ENCODE measurements at regions not wholly inside any gene's neighbourhood (a gene's known extent, or its start where the extent isn't known, plus 50 kb on each side); places are given as distances from the start of the nearest gene placed in this dataset.

- Histone ChIP-seq H3K4me2 (ENCODE audit: low read length) (no peak overlapping the region), H2AFZ (ENCODE audit: low read depth, low read length) (no peak overlapping the region), H3K36me3 (replicated peaks; ENCODE audit: low read depth, low read length) (no peaks in the 10 kb centered on the region), H3K27me3 (ENCODE audit: low read depth, low read length) (no peaks in the 10 kb centered on the region), H3K4me1 (ENCODE audit: low read length) (no peaks in the 10 kb centered on the region), H3K4me3 (ENCODE audit: low read length) (no peak overlapping the region), H3K79me2 (ENCODE audit: low read length) (no peaks in the 10 kb centered on the region), H3K27ac (ENCODE audit: low read length) (no peak overlapping the region), H3K9me3 (ENCODE audit: insufficient read depth, low read length) (no peaks in the 10 kb centered on the region), H4K20me1 (ENCODE audit: insufficient read depth, low read length) (no peaks in the 10 kb centered on the region), H3K9ac (ENCODE audit: low read length) (no peak overlapping the region)
- TF ChIP-seq EZH2phosphoT487 (IDR thresholded peaks at IDR 0.05; ENCODE audit: low read depth) = no peak
These were observed 273.4 kb downstream of the KCNN2 start for GRCh38 chr5:114634967-114635901.

GRCh38 chr5:114634517-114634916 is 272.6 kb downstream of the KCNN2 start:
- no peak overlapping the region for H3K27ac ChIP-seq (ENCODE audit: low read length)
- no peaks in the 10 kb centered on the region for H3K27me3 ChIP-seq (ENCODE audit: low read depth, low read length)
- H3K36me3 ChIP-seq (replicated peaks; ENCODE audit: low read depth, low read length) = no peaks in the 10 kb centered on the region
- H3K9me3 ChIP-seq (ENCODE audit: insufficient read depth, low read length) = no peaks in the 10 kb centered on the region
- no peak overlapping the region for H3K9ac ChIP-seq (ENCODE audit: low read length)
- no peak overlapping the region for H3K4me2 ChIP-seq (ENCODE audit: low read length)
- no peak overlapping the region for H2AFZ ChIP-seq (ENCODE audit: low read depth, low read length)
- no peak overlapping the region for H3K4me3 ChIP-seq (ENCODE audit: low read length)
- no peak for TF ChIP-seq CTCF (IDR thresholded peaks at IDR 0.05; ENCODE audit: low read depth, low read length)
- no peak for TF ChIP-seq EZH2phosphoT487 (IDR thresholded peaks at IDR 0.05; ENCODE audit: low read depth)
- H4K20me1 ChIP-seq (ENCODE audit: insufficient read depth, low read length) = no peaks in the 10 kb centered on the region
- H3K79me2 ChIP-seq (ENCODE audit: low read length) = no peaks in the 10 kb centered on the region
- no peaks in the 10 kb centered on the region for H3K4me1 ChIP-seq (ENCODE audit: low read length)

GRCh38 chr5:114612406-114612805 is 250.5 kb downstream of the KCNN2 start:
- H3K4me1 ChIP-seq (ENCODE audit: low read length) = no peaks in the 10 kb centered on the region
- TF ChIP-seq EZH2phosphoT487 (IDR thresholded peaks at IDR 0.05; ENCODE audit: low read depth) (no peak), CTCF (IDR thresholded peaks at IDR 0.05; ENCODE audit: low read depth, low read length) (no peak)
- H3K27ac ChIP-seq (ENCODE audit: low read length) = no peak overlapping the region
- no peak overlapping the region for H3K4me3 ChIP-seq (ENCODE audit: low read length)
- no peak overlapping the region for H3K4me2 ChIP-seq (ENCODE audit: low read length)
- H3K36me3 ChIP-seq (replicated peaks; ENCODE audit: low read depth, low read length) = no peaks in the 10 kb centered on the region
- no peak overlapping the region for H2AFZ ChIP-seq (ENCODE audit: low read depth, low read length)
- no peaks in the 10 kb centered on the region for H3K27me3 ChIP-seq (ENCODE audit: low read depth, low read length)
- no peaks in the 10 kb centered on the region for H3K79me2 ChIP-seq (ENCODE audit: low read length)
- H4K20me1 ChIP-seq (ENCODE audit: insufficient read depth, low read length) = no peaks in the 10 kb centered on the region
- H3K9ac ChIP-seq (ENCODE audit: low read length) = no peak overlapping the region
- H3K9me3 ChIP-seq (ENCODE audit: insufficient read depth, low read length) = no peaks in the 10 kb centered on the region

- Histone ChIP-seq H3K27me3 (ENCODE audit: low read depth, low read length) (no peaks in the 10 kb centered on the region), H3K4me1 (ENCODE audit: low read length) (no peaks in the 10 kb centered on the region), H3K9me3 (ENCODE audit: insufficient read depth, low read length) (no peaks in the 10 kb centered on the region), H3K79me2 (ENCODE audit: low read length) (no peaks in the 10 kb centered on the region), H4K20me1 (ENCODE audit: insufficient read depth, low read length) (no peaks in the 10 kb centered on the region), H3K27ac (ENCODE audit: low read length) (no peak overlapping the region), H3K36me3 (replicated peaks; ENCODE audit: low read depth, low read length) (no peaks in the 10 kb centered on the region), H3K4me3 (ENCODE audit: low read length) (no peak overlapping the region), H2AFZ (ENCODE audit: low read depth, low read length) (no peak overlapping the region), H3K9ac (ENCODE audit: low read length) (no peak overlapping the region), H3K4me2 (ENCODE audit: low read length) (no peak overlapping the region)
- TF ChIP-seq EZH2phosphoT487 (IDR thresholded peaks at IDR 0.05; ENCODE audit: low read depth) (no peak), CTCF (IDR thresholded peaks at IDR 0.05; ENCODE audit: low read depth, low read length) (no peak)
These were observed 219.3 kb downstream of the KCNN2 start for GRCh38 chr5:114581136-114581535.

All from OCI-LY3 (cell line).